DND-41 (cell line): ENCODE measurements at regions not wholly inside any gene's neighbourhood (a gene's known extent, or its start where the extent isn't known, plus 50 kb on each side); places are given as distances from the start of the nearest gene placed in this dataset.

Experiments used
- ATAC-seq: fragments of 200-7000 bp; cut with Tn5 transposase; 3 replicates; pipeline ENCODE4 v1.9.1; 2021; ENCODE audit warnings: low read depth; ENCODE audit not compliant: insufficient read depth
- DNase-seq: peaks from one replicate; pipeline ENCODE4 v3.0.0-alpha.2; 2020
- H2AFZ ChIP-seq: 2 replicates; pipeline ENCODE4 v1.6.0; 2012; ENCODE audit warnings: low read depth, low read length
- H3K27ac ChIP-seq: 2 replicates; pipeline ENCODE4 v1.5.1; 2012; ENCODE audit warnings: low read length, inconsistent platforms
- H3K27me3 ChIP-seq: fragments of 200-600 bp; sonication (generic); 2 replicates; pipeline ENCODE4 v1.6.0; 2012; ENCODE audit warnings: low read length, mild to moderate bottlenecking, inconsistent platforms; ENCODE audit not compliant: insufficient read depth, poor library complexity
- H3K36me3 ChIP-seq: 2 replicates; pipeline ENCODE4 v1.5.1; 2012; ENCODE audit warnings: low read length, inconsistent platforms; ENCODE audit not compliant: insufficient read depth
- H3K4me1 ChIP-seq: 2 replicates; pipeline ENCODE4 v1.5.1; 2012; ENCODE audit warnings: mild to moderate bottlenecking, low read length; ENCODE audit not compliant: insufficient read depth
- H3K4me2 ChIP-seq: 2 replicates; pipeline ENCODE4 v1.6.0; 2012; ENCODE audit warnings: mild to moderate bottlenecking, moderate library complexity, low read length, inconsistent platforms; ENCODE audit not compliant: insufficient read depth
- H3K4me3 ChIP-seq, 2 experiments: fragments of 200-600 bp in 1 of 2; shearing (Covaris generic) in 1 of 2; 2 replicates each; pipeline ENCODE4 v1.5.1; 2012 to 2016; ENCODE audit warnings: inconsistent platforms in 2 of 2, low read length in 2 of 2, mild to moderate bottlenecking in 2 of 2, low read depth in 1 of 2, moderate library complexity in 1 of 2
- H3K79me2 ChIP-seq: 2 replicates; pipeline ENCODE4 v1.6.0; 2012; ENCODE audit warnings: low read length, inconsistent platforms; ENCODE audit not compliant: insufficient read depth
- H3K9ac ChIP-seq: 2 replicates; pipeline ENCODE4 v1.6.0; 2012; ENCODE audit warnings: low read depth, mild to moderate bottlenecking, inconsistent platforms, low read length, moderate library complexity
- H3K9me3 ChIP-seq: 2 replicates; pipeline ENCODE4 v1.5.1; 2012; ENCODE audit warnings: low read length, moderate library complexity, mild to moderate bottlenecking, inconsistent platforms; ENCODE audit not compliant: insufficient read depth, severe bottlenecking
- H4K20me1 ChIP-seq: 2 replicates; pipeline ENCODE4 v1.6.0; 2012; ENCODE audit warnings: low read length; ENCODE audit not compliant: insufficient read depth
- CTCF ChIP-seq: IDR thresholded peaks from 2 replicates; pipeline ENCODE4 v1.5.1; 2012; ENCODE audit warnings: borderline replicate concordance, low read length, moderate library complexity, mild to moderate bottlenecking; ENCODE audit not compliant: poor library complexity, severe bottlenecking; ENCODE audit errors: extremely low read depth
- EZH2 ChIP-seq: IDR thresholded peaks from 3 replicates; pipeline ENCODE4 v1.6.1; 2012; ENCODE audit warnings: borderline replicate concordance, low read depth, mild to moderate bottlenecking, moderate library complexity, low read length, inconsistent platforms; ENCODE audit not compliant: severe bottlenecking

GRCh38 chrX:39333451-39333850 lies 532.2 kb downstream of the MID1IP1 start:
- H4K20me1 ChIP-seq, result no peaks in the 10 kb centered on the region
- H3K36me3 ChIP-seq, result no peaks in the 10 kb centered on the region
- no peak overlapping the region for H3K4me3 ChIP-seq
- H3K9ac ChIP-seq, result no peak overlapping the region
- no peak overlapping the region for H3K27ac ChIP-seq
- H3K9me3 ChIP-seq, result no peaks in the 10 kb centered on the region
- TF ChIP-seq CTCF (no peak), EZH2 (no peak)
- H3K4me1 ChIP-seq, result no peaks in the 10 kb centered on the region
- H3K27me3 ChIP-seq, result no peaks in the 10 kb centered on the region
- H2AFZ ChIP-seq, result no peak overlapping the region
- H3K79me2 ChIP-seq, result no peaks in the 10 kb centered on the region
- ATAC-seq (no peak), DNase-seq (no peak)
- H3K4me2 ChIP-seq, result no peak overlapping the region

GRCh38 chrX:39335513-39336235 lies 534.4 kb downstream of the MID1IP1 start:
- Histone ChIP-seq H4K20me1 (no peaks in the 10 kb centered on the region), H2AFZ (no peak overlapping the region), H3K4me3 (no peak overlapping the region), H3K36me3 (no peaks in the 10 kb centered on the region), H3K27ac (no peak overlapping the region), H3K79me2 (no peaks in the 10 kb centered on the region), H3K9ac (no peak overlapping the region), H3K4me2 (no peak overlapping the region), H3K27me3 (no peaks in the 10 kb centered on the region), H3K4me1 (no peaks in the 10 kb centered on the region), H3K9me3 (no peaks in the 10 kb centered on the region)
- DNase-seq (no peak), ATAC-seq (no peak)
- TF ChIP-seq EZH2, result no peak
- TF ChIP-seq CTCF, result no peak

- no peak overlapping the region for H3K4me2 ChIP-seq
- H4K20me1 ChIP-seq, result no peaks in the 10 kb centered on the region
- no peak overlapping the region for H3K9ac ChIP-seq
- TF ChIP-seq EZH2, result no peak
- no peak for TF ChIP-seq CTCF
- no peak overlapping the region for H3K4me3 ChIP-seq
- ATAC-seq (peak; percentile 53; the same call in 1 of the 3 replicates), DNase-seq (no peak)
- no peaks in the 10 kb centered on the region for H3K79me2 ChIP-seq
- H3K9me3 ChIP-seq, result no peaks in the 10 kb centered on the region
- no peak overlapping the region for H2AFZ ChIP-seq
- H3K4me1 ChIP-seq, result no peaks in the 10 kb centered on the region
- H3K27me3 ChIP-seq, result no peaks in the 10 kb centered on the region
- H3K36me3 ChIP-seq, result no peaks in the 10 kb centered on the region
- no peak overlapping the region for H3K27ac ChIP-seq
Measured at GRCh38 chrX:39336671-39337311, 535.5 kb downstream of the MID1IP1 start.
